ENCODE measurements at regions not wholly inside any gene's neighbourhood (a gene's known extent, or its start where the extent isn't known, plus 50 kb on each side); places are given as distances from the start of the nearest gene placed in this dataset.

GRCh38 chr13:30071969-30072817 is 221.8 kb upstream of the UBL3 start:
- H2AFZ ChIP-seq (ENCODE audit: low read length): no peak overlapping the region

More at GRCh38 chr13:30071969-30072817, 221.8 kb upstream of the UBL3 start:
- no peaks in the 10 kb centered on the region for H3K79me1 ChIP-seq (ENCODE audit: low read depth, low read length)
- no peaks in the 10 kb centered on the region for H3K36me3 ChIP-seq (ENCODE audit: control insufficient read depth in 2 of 4, insufficient read depth in 4 of 4, low read length in 3 of 4)
- no peaks in the 10 kb centered on the region for H3K27me3 ChIP-seq (replicated peaks in 1 of 4; ENCODE audit: control insufficient read depth in 3 of 4, extremely low read depth in 1 of 4, insufficient read depth in 3 of 4, low read length in 3 of 4)
- H4K20me1 ChIP-seq (replicated peaks in 1 of 2; ENCODE audit: control insufficient read depth in 1 of 2, insufficient read depth in 2 of 2, low read length in 2 of 2): no peaks in the 10 kb centered on the region
- H4K91ac ChIP-seq (replicated peaks; ENCODE audit: insufficient read length, low read length): no peak overlapping the region
- no peak overlapping the region for H3K4me2 ChIP-seq (ENCODE audit: insufficient read depth in 1 of 2, low read depth in 2 of 2, low read length in 2 of 2)
- no peak overlapping the region for H3K56ac ChIP-seq (replicated peaks; ENCODE audit: insufficient read length, low read depth, low read length)
- no peak for FAIRE-seq
- H2BK120ac ChIP-seq (replicated peaks; ENCODE audit: low read depth, low read length): no peak overlapping the region
- H2AK5ac ChIP-seq (ENCODE audit: low read depth, low read length): no peak overlapping the region
- H3K14ac ChIP-seq (ENCODE audit: insufficient read length): no peak overlapping the region
- no peak overlapping the region for H3K23ac ChIP-seq (ENCODE audit: insufficient read length)
- no peak overlapping the region for H3K27ac ChIP-seq (ENCODE audit: low read depth, low read length)
- H3K9ac ChIP-seq (replicated peaks in 1 of 4; ENCODE audit: extremely low read depth in 1 of 4, low read depth in 3 of 4, low read length in 3 of 4): no peak overlapping the region
- no peak overlapping the region for H2BK5ac ChIP-seq (ENCODE audit: low read depth, low read length)
- peak overlapping the region; percentile 41; the same call in 1 of the 2 replicates for H2BK12ac ChIP-seq (ENCODE audit: low read depth, low read length)
- no peak overlapping the region for H3K4ac ChIP-seq (replicated peaks; ENCODE audit: insufficient read length, low read depth, low read length)
- no peak overlapping the region for H3K4me3 ChIP-seq (ENCODE audit: extremely low read depth in 1 of 4, insufficient read depth in 2 of 4, low read depth in 3 of 4, low read length in 4 of 4)
- no peaks in the 10 kb centered on the region for H3K9me3 ChIP-seq (ENCODE audit: insufficient read depth in 2 of 2, low read depth in 1 of 2, low read length in 1 of 2)
- peak overlapping the region; percentile 9; the same call in 1 of the 2 replicates for H3K18ac ChIP-seq (ENCODE audit: extremely low read depth, low read length)
- no peak for DNase-seq (ENCODE audit: low read depth in 1 of 2, low spot score in 2 of 2)
- H2BK15ac ChIP-seq (ENCODE audit: low read length): 0 out of 2 replicates have a peak overlapping the region, but pooled peaks have one; percentile 31
- POLR2A ChIA-PET (ENCODE audit: partially characterized antibody): no interaction called here
- WGBS, 2 experiments (ENCODE audit: extremely low coverage in 1 of 2, insufficient coverage in 1 of 2, insufficient read length in 1 of 2, insufficient replicate concordance in 2 of 2, low coverage in 1 of 2, low lambda C conversion rate in 2 of 2, missing lambda C conversion rate in 1 of 2): 89% methylated on average over 10 of the region's 10 CpGs; no CpG with 5 or more reads in 1 of the 2 experiments
- no peak overlapping the region for H2BK20ac ChIP-seq (ENCODE audit: low read length)
- H3K79me2 ChIP-seq (ENCODE audit: control insufficient read depth in 1 of 2, insufficient read depth in 2 of 2, low read length in 2 of 2): no peaks in the 10 kb centered on the region
- H4K8ac ChIP-seq (ENCODE audit: extremely low read depth, insufficient read depth, low read length): no peak overlapping the region
- no peak for TF ChIP-seq GTF2F1 (IDR thresholded peaks at IDR 0.05; ENCODE audit: borderline replicate concordance, low read depth, low read length)
- no peak for TF ChIP-seq CHD2 (IDR thresholded peaks at IDR 0.05; ENCODE audit: low read length)
- no peak for TF ChIP-seq PHF8 (conservative IDR thresholded peaks at IDR 0.05; ENCODE audit: low read depth, low read length)
- no peak for TF ChIP-seq BCL11A (IDR thresholded peaks at IDR 0.05; ENCODE audit: low read depth in 2 of 2, low read length in 2 of 2)
- TF ChIP-seq RBBP5 (IDR thresholded peaks at IDR 0.05; ENCODE audit: borderline replicate concordance, low read depth, low read length): no peak
- CTCF ChIA-PET (ENCODE audit: partially characterized antibody): no interaction called here
- no peaks in the 10 kb centered on the region for H3K23me2 ChIP-seq (ENCODE audit: low read depth, low read length)
- no peak overlapping the region for H4K5ac ChIP-seq (ENCODE audit: insufficient read length, low read depth, low read length)
- peaks cover 0 to 4% (median 3%) of the 10 kb centered on the region in 4 experiments; a peak in 3 of 7 replicates for H3K4me1 ChIP-seq (replicated peaks in 1 of 4; ENCODE audit: control insufficient read depth in 3 of 4, insufficient read depth in 4 of 4, low read length in 3 of 4)
